A673 (cell line): ENCODE measurements at regions not wholly inside any gene's neighbourhood (a gene's known extent, or its start where the extent isn't known, plus 50 kb on each side); places are given as distances from the start of the nearest gene placed in this dataset.

Source experiments
- BruUV-seq: library from RNA; stranded (reverse); fragments of 400-500 nt; replicated peaks from 2 replicates; lab custom pipeline; 2021; lab: Mats Ljungman, UMichigan
- CTCF ChIA-PET: fragments of 300-600 bp; sonication (Branson Sonifier 250); formaldehyde crosslinking; loops from one replicate; lab custom pipeline; 2022; ENCODE audit warnings: antibody characterized with exemption; lab: Charles Lee
- POLR2A ChIA-PET: fragments of 300-600 bp; sonication (Branson Sonifier 250); formaldehyde crosslinking; loops from one replicate; lab custom pipeline; 2022; ENCODE audit warnings: antibody characterized with exemption; ENCODE audit not compliant: low non-redundant PET; lab: Charles Lee
- DNase-seq: peaks from one replicate; pipeline ENCODE4 v3.0.0-alpha.2; 2015; ENCODE audit warnings: low spot score
- H3K27ac ChIP-seq: fragments of 200-600 bp; sonication (generic); 2 replicates; pipeline ENCODE4 v1.5.1; 2016; ENCODE audit warnings: mixed run types, low read depth, mild to moderate bottlenecking, mixed read lengths, antibody characterized with exemption, low read length; ENCODE audit not compliant: poor library complexity, severe bottlenecking
- H3K27me3 ChIP-seq: fragments of 200-600 bp; sonication (generic); replicated peaks from 2 replicates; pipeline ENCODE4 v1.6.1; 2017; ENCODE audit warnings: mixed run types, low read depth, mild to moderate bottlenecking, mixed read lengths, antibody characterized with exemption, low read length; ENCODE audit not compliant: insufficient read depth, poor library complexity
- H3K36me3 ChIP-seq: fragments of 200-600 bp; sonication (generic); 2 replicates; pipeline ENCODE4 v1.6.1; 2016; ENCODE audit warnings: mixed run types, mild to moderate bottlenecking, mixed read lengths, antibody characterized with exemption, low read length; ENCODE audit not compliant: insufficient read depth, poor library complexity, severe bottlenecking
- H3K4me1 ChIP-seq: fragments of 200-600 bp; sonication (generic); 2 replicates; pipeline ENCODE4 v1.6.1; 2017; ENCODE audit warnings: mixed run types, mild to moderate bottlenecking, mixed read lengths, antibody characterized with exemption, low read length; ENCODE audit not compliant: insufficient read depth, poor library complexity, severe bottlenecking
- H3K4me3 ChIP-seq: fragments of 200-600 bp; sonication (generic); 2 replicates; pipeline ENCODE4 v1.5.1; 2016; ENCODE audit warnings: low read depth, mixed run types, mild to moderate bottlenecking, mixed read lengths, low read length; ENCODE audit not compliant: poor library complexity, severe bottlenecking
- H3K9me3 ChIP-seq: fragments of 200-600 bp; sonication (generic); 2 replicates; pipeline ENCODE4 v1.6.1; 2016; ENCODE audit warnings: mixed run types, low read depth, mild to moderate bottlenecking, mixed read lengths, antibody characterized with exemption, low read length; ENCODE audit not compliant: poor library complexity, severe bottlenecking
- CTCF ChIP-seq: fragments of 300-800, 200-600 bp; sonication (generic); conservative IDR thresholded peaks from 2 replicates; pipeline ENCODE4 v1.5.1; 2017; ENCODE audit warnings: low read depth, mild to moderate bottlenecking, antibody characterized with exemption, low read length, moderate library complexity, mixed read lengths
- EZH2 ChIP-seq: fragments of 200-600 bp; sonication (generic); IDR thresholded peaks from 2 replicates; pipeline ENCODE4 v1.6.1; 2017; ENCODE audit warnings: borderline replicate concordance, low read depth, mild to moderate bottlenecking, mixed read lengths, antibody characterized with exemption, low read length; ENCODE audit not compliant: poor library complexity, severe bottlenecking
- intact Hi-C: fragments of 100-400 bp; cut with micrococcal nuclease; formaldehyde crosslinking; loops from one replicate; pipeline ENCODE4 v1.10.0; 2022; ENCODE audit not compliant: unreplicated experiment

GRCh38 chr14:31966896-31967668, 110.0 kb upstream of the ARHGAP5 start:
- H3K27me3 ChIP-seq = no peaks in the 10 kb centered on the region
- DNase-seq = no peak
- CTCF ChIA-PET = no interaction called here
- intact Hi-C loops = no loop called here
- no peaks in the 10 kb centered on the region for H3K9me3 ChIP-seq
- POLR2A ChIA-PET = no interaction called here
- no peaks in the 10 kb centered on the region for H3K36me3 ChIP-seq
- H3K4me3 ChIP-seq = no peak overlapping the region
- no peak overlapping the region for H3K27ac ChIP-seq
- TF ChIP-seq CTCF (no peak), EZH2 (no peak)
- BruUV-seq = no TSS peak
- no peaks in the 10 kb centered on the region for H3K4me1 ChIP-seq

- Histone ChIP-seq H3K27me3 (no peaks in the 10 kb centered on the region), H3K36me3 (no peaks in the 10 kb centered on the region), H3K9me3 (no peaks in the 10 kb centered on the region), H3K4me1 (no peaks in the 10 kb centered on the region), H3K27ac (no peak overlapping the region), H3K4me3 (no peak overlapping the region)
- TF ChIP-seq CTCF = no peak
- TF ChIP-seq EZH2 = no peak
- no TSS peak for BruUV-seq
- no peak for DNase-seq
- ChIA-PET POLR2A (no interaction called here), CTCF (no interaction called here)
- intact Hi-C loops = no loop called here
Observed at GRCh38 chr14:31967669-31967975, 109.5 kb upstream of the ARHGAP5 start.

- DNase-seq = no peak
- Histone ChIP-seq H3K9me3 (no peaks in the 10 kb centered on the region), H3K4me1 (no peaks in the 10 kb centered on the region), H3K4me3 (no peak overlapping the region), H3K27ac (no peak overlapping the region), H3K36me3 (no peaks in the 10 kb centered on the region), H3K27me3 (no peaks in the 10 kb centered on the region)
- no TSS peak for BruUV-seq
- intact Hi-C loops = no loop called here
- TF ChIP-seq EZH2 (no peak), CTCF (no peak)
- ChIA-PET CTCF (no interaction called here), POLR2A (no interaction called here)
Observed at GRCh38 chr14:31968107-31968810, 108.8 kb upstream of the ARHGAP5 start.
